ENCODE measurements at regions not wholly inside any gene's neighbourhood (a gene's known extent, or its start where the extent isn't known, plus 50 kb on each side); places are given as distances from the start of the nearest gene placed in this dataset.
A peak's percentile ranks its signal among the peaks of the same experiment; 100 is the strongest.

- no peaks in the 10 kb centered on the region for H3K4me1 Mint-ChIP-seq (ENCODE audit: low read depth)
- H3K9me3 Mint-ChIP-seq: no peaks in the 10 kb centered on the region
- TF ChIP-seq CTCF (IDR thresholded peaks at IDR 0.05): no peak
- no peak overlapping the region for H3K4me3 Mint-ChIP-seq
- no peak for DNase-seq
- H3K36me3 Mint-ChIP-seq (ENCODE audit: low read depth): no peaks in the 10 kb centered on the region
- H3K27ac Mint-ChIP-seq: no peak overlapping the region
- peaks cover 3% of the 10 kb centered on the region for H3K27me3 Mint-ChIP-seq (ENCODE audit: insufficient read depth)
Measured at GRCh38 chr2:53077413-53077812, 690.2 kb upstream of the CHAC2 start.

- Mint-ChIP-seq H3K27me3 (ENCODE audit: insufficient read depth) (peaks cover 3% of the 10 kb centered on the region), H3K4me1 (ENCODE audit: low read depth) (no peaks in the 10 kb centered on the region), H3K4me3 (no peak overlapping the region), H3K27ac (no peak overlapping the region), H3K36me3 (ENCODE audit: low read depth) (no peaks in the 10 kb centered on the region), H3K9me3 (no peaks in the 10 kb centered on the region)
- no peak for DNase-seq
- TF ChIP-seq CTCF (IDR thresholded peaks at IDR 0.05): no peak
Measured at GRCh38 chr2:53075760-53076159, 691.8 kb upstream of the CHAC2 start.

- H3K4me1 Mint-ChIP-seq (ENCODE audit: low read depth): peaks cover 11% of the 10 kb centered on the region; the same call in 1 of the 2 replicates
- H3K4me3 Mint-ChIP-seq: no peak overlapping the region; the same call in 1 of the 2 replicates
- no peaks in the 10 kb centered on the region; the same call in 1 of the 2 replicates for H3K9me3 Mint-ChIP-seq
- H3K27ac Mint-ChIP-seq: no peak overlapping the region
- no peak for DNase-seq
- TF ChIP-seq CTCF (IDR thresholded peaks at IDR 0.05): no peak
- peaks cover 3% of the 10 kb centered on the region; the same call in 1 of the 2 replicates for H3K27me3 Mint-ChIP-seq (ENCODE audit: insufficient read depth)
- H3K36me3 Mint-ChIP-seq (ENCODE audit: low read depth): no peaks in the 10 kb centered on the region
Measured at GRCh38 chr2:53067533-53067932, 700.1 kb upstream of the CHAC2 start.

- Mint-ChIP-seq H3K36me3 (ENCODE audit: low read depth) (no peaks in the 10 kb centered on the region), H3K4me1 (ENCODE audit: low read depth) (peaks cover 11% of the 10 kb centered on the region; the same call in 1 of the 2 replicates), H3K27ac (no peak overlapping the region), H3K27me3 (ENCODE audit: insufficient read depth) (peaks cover 3% of the 10 kb centered on the region; the same call in 1 of the 2 replicates), H3K9me3 (no peaks in the 10 kb centered on the region; the same call in 1 of the 2 replicates), H3K4me3 (no peak overlapping the region; the same call in 1 of the 2 replicates)
- DNase-seq: no peak
- TF ChIP-seq CTCF (IDR thresholded peaks at IDR 0.05): no peak
Measured at GRCh38 chr2:53067056-53067455, 700.5 kb upstream of the CHAC2 start.

GRCh38 chr2:53064154-53064553, 703.5 kb upstream of the CHAC2 start:
- peaks cover 3% of the 10 kb centered on the region; the same call in 1 of the 2 replicates for H3K27me3 Mint-ChIP-seq (ENCODE audit: insufficient read depth)
- DNase-seq: no peak
- no peak overlapping the region for H3K27ac Mint-ChIP-seq
- TF ChIP-seq CTCF (IDR thresholded peaks at IDR 0.05): no peak
- no peaks in the 10 kb centered on the region for H3K36me3 Mint-ChIP-seq (ENCODE audit: low read depth)
- H3K4me1 Mint-ChIP-seq (ENCODE audit: low read depth): peaks cover 12% of the 10 kb centered on the region; the same call in 1 of the 2 replicates
- H3K4me3 Mint-ChIP-seq: no peak overlapping the region
- H3K9me3 Mint-ChIP-seq: no peaks in the 10 kb centered on the region; the same call in 1 of the 2 replicates

GRCh38 chr2:53058526-53058925, 709.1 kb upstream of the CHAC2 start:
- Mint-ChIP-seq H3K4me1 (ENCODE audit: low read depth) (peaks cover 23% of the 10 kb centered on the region), H3K36me3 (ENCODE audit: low read depth) (no peaks in the 10 kb centered on the region), H3K27me3 (ENCODE audit: insufficient read depth) (no peaks in the 10 kb centered on the region), H3K4me3 (no peak overlapping the region), H3K9me3 (no peaks in the 10 kb centered on the region; the same call in 1 of the 2 replicates), H3K27ac (no peak overlapping the region)
- DNase-seq: peak; percentile 32
- no peak for TF ChIP-seq CTCF (IDR thresholded peaks at IDR 0.05)

All from HFFc6 (cell line).